ENCODE measurements at regions not wholly inside any gene's neighbourhood (a gene's known extent, or its start where the extent isn't known, plus 50 kb on each side); places are given as distances from the start of the nearest gene placed in this dataset.

GRCh38 chr5:13339093-13339492 lies 605.4 kb downstream of the DNAH5 start:
- no peak for TF ChIP-seq CTCF (IDR thresholded peaks at IDR 0.05)
- TF ChIP-seq POLR2A (IDR thresholded peaks at IDR 0.05): no peak
